HCT116 (cell line): ENCODE measurements at regions not wholly inside any gene's neighbourhood (a gene's known extent, or its start where the extent isn't known, plus 50 kb on each side); places are given as distances from the start of the nearest gene placed in this dataset.

ENCODE experiments used
- ATAC-seq: fragments of 200-7000 bp; cut with Tn5 transposase; 2 replicates; pipeline ENCODE4 v1.9.1; 2020; ENCODE audit warnings: mild to moderate bottlenecking, moderate library complexity
- BruUV-seq: library from RNA; stranded (reverse); fragments of 400-500 nt; replicated peaks from 2 replicates; lab custom pipeline; 2021; lab: Mats Ljungman, UMichigan
- CTCF ChIA-PET: fragments of 300-600 bp; sonication (Branson Sonifier 250); formaldehyde crosslinking; loops from one replicate; lab custom pipeline; 2021; ENCODE audit warnings: antibody characterized with exemption; lab: Charles Lee
- POLR2A ChIA-PET: fragments of 300-600, 350-600 bp; sonication (Branson Sonifier 250); formaldehyde crosslinking; loops from one replicate; lab custom pipeline; 2021; ENCODE audit warnings: antibody characterized with exemption; lab: Charles Lee
- RAD21 ChIA-PET, 2 experiments: fragments of 300-600 bp; sonication (Branson Sonifier 250); formaldehyde crosslinking; loops; one replicate each; lab custom pipeline; 2023; ENCODE audit warnings: low total read pairs in 2 of 2; ENCODE audit not compliant: uncharacterized antibody in 2 of 2, unreplicated experiment in 2 of 2, low non-redundant PET in 1 of 2; lab: Charles Lee
- DNase-seq: peaks from one replicate; pipeline ENCODE4 v3.0.0-alpha.2; 2010; ENCODE audit warnings: low read depth, low spot score
- H2AFZ ChIP-seq: fragments of 200-600 bp; shearing (Covaris generic), sonication (generic); 2 replicates; pipeline ENCODE4 v1.6.1; 2017; ENCODE audit warnings: low read depth, mixed run types, mixed read lengths, antibody characterized with exemption, low read length; ENCODE audit not compliant: poor library complexity, severe bottlenecking
- H3K27ac ChIP-seq: 2 replicates; pipeline ENCODE4 v1.5.1; 2012; ENCODE audit warnings: low read depth, low read length
- H3K27me3 ChIP-seq: fragments of 200-600 bp; sonication (generic); 2 replicates; pipeline ENCODE4 v1.6.1; 2016; ENCODE audit warnings: mixed run types, low read length, mixed read lengths; ENCODE audit not compliant: insufficient read depth
- H3K36me3 ChIP-seq, 2 experiments: fragments of 200-500 bp in 1 of 2; fragments of 200-600 bp in 1 of 2; sonication (Bioruptor generic) in 1 of 2; sonication (generic) in 1 of 2; 2 replicates each; pipeline versions ENCODE4 v1.5.1 to v1.6.1; 2014 to 2016; ENCODE audit warnings: low read length in 2 of 2, inconsistent platforms in 1 of 2, mixed read lengths in 1 of 2, mixed run types in 1 of 2; ENCODE audit not compliant: insufficient read depth in 2 of 2, control insufficient read depth in 1 of 2
- H3K4me1 ChIP-seq, 2 experiments: fragments of 200-600 bp in 1 of 2; sonication (generic) in 1 of 2; 2 replicates each; pipeline versions ENCODE4 v1.5.1 to v1.6.1; 2012 to 2017; ENCODE audit warnings: low read length in 2 of 2, inconsistent platforms in 1 of 2, mild to moderate bottlenecking in 1 of 2, mixed read lengths in 1 of 2, mixed run types in 1 of 2, moderate library complexity in 1 of 2; ENCODE audit not compliant: insufficient read depth in 2 of 2, control insufficient read depth in 1 of 2
- H3K4me2 ChIP-seq: fragments of 200-600 bp; sonication (generic); 2 replicates; pipeline ENCODE4 v1.6.1; 2017; ENCODE audit warnings: mixed run types, low read length, mixed read lengths
- H3K4me3 ChIP-seq, 2 experiments: fragments of 200-600 bp in 1 of 2; sonication (generic) in 1 of 2; replicated peaks in 1 of 2; 2 replicates each; pipeline ENCODE4 v1.5.1; 2011 to 2016; ENCODE audit warnings: low read length in 2 of 2, control low read depth in 1 of 2, low read depth in 1 of 2, mild to moderate bottlenecking in 1 of 2, mixed read lengths in 1 of 2, mixed run types in 1 of 2
- H3K79me2 ChIP-seq: fragments of 200-600 bp; sonication (generic); 2 replicates; pipeline ENCODE4 v1.6.1; 2017; ENCODE audit warnings: mild to moderate bottlenecking, mixed run types, low read length, moderate library complexity, mixed read lengths; ENCODE audit not compliant: insufficient read depth
- H3K9ac ChIP-seq: fragments of 200-600 bp; sonication (generic); 2 replicates; pipeline ENCODE4 v1.6.1; 2016; ENCODE audit warnings: low read length, mixed read lengths
- H3K9me2 ChIP-seq: fragments of 200-600 bp; sonication (generic), shearing (Covaris generic); 2 replicates; pipeline ENCODE4 v1.6.1; 2017; ENCODE audit warnings: mixed run types, mild to moderate bottlenecking, moderate library complexity; ENCODE audit not compliant: insufficient read depth
- H3K9me3 ChIP-seq, 2 experiments: fragments of 200-500 bp in 1 of 2; fragments of 200-600 bp in 1 of 2; sonication (Bioruptor generic) in 1 of 2; sonication (generic) in 1 of 2; 2 replicates each; pipeline ENCODE4 v1.6.1; 2014 to 2017; ENCODE audit warnings: low read length in 2 of 2, mixed read lengths in 2 of 2, inconsistent platforms in 1 of 2, low read depth in 1 of 2, mild to moderate bottlenecking in 1 of 2, mixed run types in 1 of 2, moderate library complexity in 1 of 2; ENCODE audit not compliant: control insufficient read depth in 1 of 2, insufficient read depth in 1 of 2
- H4K20me1 ChIP-seq: fragments of 200-600 bp; sonication (generic), shearing (Covaris generic); 2 replicates; pipeline ENCODE4 v1.6.1; 2017; ENCODE audit warnings: mixed run types, mild to moderate bottlenecking, moderate library complexity; ENCODE audit not compliant: insufficient read depth
- CEBPB ChIP-seq: IDR thresholded peaks from 2 replicates; pipeline ENCODE4 v1.6.1; 2012; ENCODE audit warnings: low read depth
- ELF1 ChIP-seq: IDR thresholded peaks from 2 replicates; pipeline ENCODE4 v1.6.1; 2012; ENCODE audit warnings: low read depth, borderline replicate concordance
- EZH2 ChIP-seq: fragments of 200-600 bp; sonication (generic); IDR thresholded peaks from 2 replicates; pipeline ENCODE4 v1.6.1; 2017; ENCODE audit warnings: antibody characterized with exemption, mixed run types
- FOSL1 ChIP-seq: IDR thresholded peaks from 2 replicates; pipeline ENCODE4 v1.6.1; 2012; ENCODE audit warnings: low read depth
- RAD21 ChIP-seq: IDR thresholded peaks from 2 replicates; pipeline ENCODE4 v1.6.1; 2012; ENCODE audit warnings: low read depth, mild to moderate bottlenecking
- SP1 ChIP-seq: IDR thresholded peaks from 2 replicates; pipeline ENCODE4 v1.6.1; 2012; ENCODE audit warnings: low read depth
- SRF ChIP-seq: IDR thresholded peaks from 2 replicates; pipeline ENCODE4 v1.6.1; 2012; ENCODE audit warnings: low read depth
- TCF7L2 ChIP-seq: IDR thresholded peaks from 2 replicates; pipeline ENCODE4 v1.7.0; 2011; ENCODE audit warnings: borderline replicate concordance, inconsistent platforms; ENCODE audit not compliant: insufficient read depth, insufficient read length; ENCODE audit errors: extremely low read depth
- ZFX ChIP-seq: fragments of 450-650 bp; IDR thresholded peaks from 2 replicates; pipeline ENCODE4 v1.6.1; 2017
- intact Hi-C: fragments of 100-400 bp; cut with micrococcal nuclease; formaldehyde crosslinking; loops from 2 replicates; pipeline ENCODE4 v1.10.0; 2022
- TF ChIP-seq, protein P1 (sequence below): IDR thresholded peaks from 2 replicates; pipeline ENCODE4 v1.6.1; 2011; ENCODE audit warnings: mild to moderate bottlenecking, low read length, moderate library complexity; ENCODE audit not compliant: insufficient replicate concordance; ENCODE audit errors: extremely low read depth
- TF ChIP-seq, protein P2 (sequence below), 3 experiments: fragments of 200-600 bp in 1 of 3; sonication (generic) in 1 of 3; IDR thresholded peaks in 2 of 3; conservative IDR thresholded peaks in 1 of 3; 2 replicates each; pipeline ENCODE4 v1.5.1; 2012 to 2017; ENCODE audit warnings: low read depth in 2 of 3, low read length in 2 of 3, antibody characterized with exemption in 1 of 3, borderline replicate concordance in 1 of 3, control low read depth in 1 of 3, mild to moderate bottlenecking in 1 of 3, mixed read lengths in 1 of 3, mixed run types in 1 of 3, moderate library complexity in 1 of 3; ENCODE audit not compliant: insufficient read depth in 1 of 3
- TF ChIP-seq, protein P3 (sequence below): IDR thresholded peaks from 2 replicates; pipeline ENCODE4 v1.6.1; 2012; ENCODE audit warnings: low read depth

DNA sequence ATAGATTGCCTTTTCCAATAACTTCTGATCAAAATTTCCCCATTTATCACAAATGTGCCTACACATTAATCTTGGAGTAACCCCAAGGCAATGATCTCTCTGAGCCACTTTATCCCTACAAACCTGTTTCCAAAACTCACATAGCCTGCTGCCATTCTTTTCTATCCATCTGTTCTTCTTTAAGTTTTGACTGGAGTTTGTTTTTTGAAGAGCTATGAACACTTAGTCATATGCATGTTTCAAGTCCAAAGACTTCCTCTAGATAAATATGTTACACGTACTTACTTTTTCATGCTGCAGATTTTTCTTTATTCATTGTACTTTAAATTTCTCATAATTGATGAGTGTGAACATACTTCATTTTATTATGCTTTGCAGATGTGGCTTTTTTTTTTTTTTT is 488.9 kb upstream of the CITED2 start:
- BruUV-seq, result no TSS peak
- TF ChIP-seq FOSL1, result no peak
- no peak for TF ChIP-seq EZH2
- TF ChIP-seq CEBPB, result no peak
- no peak for TF ChIP-seq ELF1
- TF ChIP-seq RAD21, result no peak
- TF ChIP-seq TCF7L2, result no peak
- no peak for TF ChIP-seq SP1
- TF ChIP-seq SRF, result no peak
- TF ChIP-seq ZFX, result no peak
- TF ChIP-seq, protein P1, sequence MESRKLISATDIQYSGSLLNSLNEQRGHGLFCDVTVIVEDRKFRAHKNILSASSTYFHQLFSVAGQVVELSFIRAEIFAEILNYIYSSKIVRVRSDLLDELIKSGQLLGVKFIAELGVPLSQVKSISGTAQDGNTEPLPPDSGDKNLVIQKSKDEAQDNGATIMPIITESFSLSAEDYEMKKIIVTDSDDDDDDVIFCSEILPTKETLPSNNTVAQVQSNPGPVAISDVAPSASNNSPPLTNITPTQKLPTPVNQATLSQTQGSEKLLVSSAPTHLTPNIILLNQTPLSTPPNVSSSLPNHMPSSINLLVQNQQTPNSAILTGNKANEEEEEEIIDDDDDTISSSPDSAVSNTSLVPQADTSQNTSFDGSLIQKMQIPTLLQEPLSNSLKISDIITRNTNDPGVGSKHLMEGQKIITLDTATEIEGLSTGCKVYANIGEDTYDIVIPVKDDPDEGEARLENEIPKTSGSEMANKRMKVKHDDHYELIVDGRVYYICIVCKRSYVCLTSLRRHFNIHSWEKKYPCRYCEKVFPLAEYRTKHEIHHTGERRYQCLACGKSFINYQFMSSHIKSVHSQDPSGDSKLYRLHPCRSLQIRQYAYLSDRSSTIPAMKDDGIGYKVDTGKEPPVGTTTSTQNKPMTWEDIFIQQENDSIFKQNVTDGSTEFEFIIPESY, result no peak
- TF ChIP-seq, protein P2, sequence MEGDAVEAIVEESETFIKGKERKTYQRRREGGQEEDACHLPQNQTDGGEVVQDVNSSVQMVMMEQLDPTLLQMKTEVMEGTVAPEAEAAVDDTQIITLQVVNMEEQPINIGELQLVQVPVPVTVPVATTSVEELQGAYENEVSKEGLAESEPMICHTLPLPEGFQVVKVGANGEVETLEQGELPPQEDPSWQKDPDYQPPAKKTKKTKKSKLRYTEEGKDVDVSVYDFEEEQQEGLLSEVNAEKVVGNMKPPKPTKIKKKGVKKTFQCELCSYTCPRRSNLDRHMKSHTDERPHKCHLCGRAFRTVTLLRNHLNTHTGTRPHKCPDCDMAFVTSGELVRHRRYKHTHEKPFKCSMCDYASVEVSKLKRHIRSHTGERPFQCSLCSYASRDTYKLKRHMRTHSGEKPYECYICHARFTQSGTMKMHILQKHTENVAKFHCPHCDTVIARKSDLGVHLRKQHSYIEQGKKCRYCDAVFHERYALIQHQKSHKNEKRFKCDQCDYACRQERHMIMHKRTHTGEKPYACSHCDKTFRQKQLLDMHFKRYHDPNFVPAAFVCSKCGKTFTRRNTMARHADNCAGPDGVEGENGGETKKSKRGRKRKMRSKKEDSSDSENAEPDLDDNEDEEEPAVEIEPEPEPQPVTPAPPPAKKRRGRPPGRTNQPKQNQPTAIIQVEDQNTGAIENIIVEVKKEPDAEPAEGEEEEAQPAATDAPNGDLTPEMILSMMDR (IDR thresholded peaks at IDR 0.05 in 2 of 3, conservative IDR thresholded peaks at IDR 0.05 in 1 of 3; ENCODE audit: borderline replicate concordance in 1 of 3, insufficient read depth in 1 of 3, low read depth in 2 of 3, low read length in 2 of 3), result no peak
- TF ChIP-seq, protein P3, sequence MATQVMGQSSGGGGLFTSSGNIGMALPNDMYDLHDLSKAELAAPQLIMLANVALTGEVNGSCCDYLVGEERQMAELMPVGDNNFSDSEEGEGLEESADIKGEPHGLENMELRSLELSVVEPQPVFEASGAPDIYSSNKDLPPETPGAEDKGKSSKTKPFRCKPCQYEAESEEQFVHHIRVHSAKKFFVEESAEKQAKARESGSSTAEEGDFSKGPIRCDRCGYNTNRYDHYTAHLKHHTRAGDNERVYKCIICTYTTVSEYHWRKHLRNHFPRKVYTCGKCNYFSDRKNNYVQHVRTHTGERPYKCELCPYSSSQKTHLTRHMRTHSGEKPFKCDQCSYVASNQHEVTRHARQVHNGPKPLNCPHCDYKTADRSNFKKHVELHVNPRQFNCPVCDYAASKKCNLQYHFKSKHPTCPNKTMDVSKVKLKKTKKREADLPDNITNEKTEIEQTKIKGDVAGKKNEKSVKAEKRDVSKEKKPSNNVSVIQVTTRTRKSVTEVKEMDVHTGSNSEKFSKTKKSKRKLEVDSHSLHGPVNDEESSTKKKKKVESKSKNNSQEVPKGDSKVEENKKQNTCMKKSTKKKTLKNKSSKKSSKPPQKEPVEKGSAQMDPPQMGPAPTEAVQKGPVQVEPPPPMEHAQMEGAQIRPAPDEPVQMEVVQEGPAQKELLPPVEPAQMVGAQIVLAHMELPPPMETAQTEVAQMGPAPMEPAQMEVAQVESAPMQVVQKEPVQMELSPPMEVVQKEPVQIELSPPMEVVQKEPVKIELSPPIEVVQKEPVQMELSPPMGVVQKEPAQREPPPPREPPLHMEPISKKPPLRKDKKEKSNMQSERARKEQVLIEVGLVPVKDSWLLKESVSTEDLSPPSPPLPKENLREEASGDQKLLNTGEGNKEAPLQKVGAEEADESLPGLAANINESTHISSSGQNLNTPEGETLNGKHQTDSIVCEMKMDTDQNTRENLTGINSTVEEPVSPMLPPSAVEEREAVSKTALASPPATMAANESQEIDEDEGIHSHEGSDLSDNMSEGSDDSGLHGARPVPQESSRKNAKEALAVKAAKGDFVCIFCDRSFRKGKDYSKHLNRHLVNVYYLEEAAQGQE, result no peak
- no peaks in the 10 kb centered on the region for H4K20me1 ChIP-seq
- intact Hi-C loops, result no loop called here
- DNase-seq (no peak), ATAC-seq (no peak)
- H3K36me3 ChIP-seq, result no peaks in the 10 kb centered on the region
- ChIA-PET CTCF (no interaction called here), RAD21 (no interaction called here), POLR2A (no interaction called here)
- no peak overlapping the region for H2AFZ ChIP-seq
- no peak overlapping the region for H3K4me2 ChIP-seq
- no peak overlapping the region for H3K27ac ChIP-seq
- H3K27me3 ChIP-seq, result no peaks in the 10 kb centered on the region
- no peaks in the 10 kb centered on the region for H3K4me1 ChIP-seq
- H3K9me2 ChIP-seq, result no peaks in the 10 kb centered on the region
- H3K9ac ChIP-seq, result no peak overlapping the region
- H3K9me3 ChIP-seq, result no peaks in the 10 kb centered on the region
- H3K79me2 ChIP-seq, result no peaks in the 10 kb centered on the region
- no peak overlapping the region for H3K4me3 ChIP-seq
